Endothelial cell of umbilical vein (primary cell): ENCODE measurements at regions not wholly inside any gene's neighbourhood (a gene's known extent, or its start where the extent isn't known, plus 50 kb on each side); places are given as distances from the start of the nearest gene placed in this dataset.

ENCODE experiments used
- BruUV-seq: library from RNA; stranded (reverse); fragments of 400-500 nt; replicated peaks from 2 replicates; lab custom pipeline; 2021; lab: Mats Ljungman, UMichigan
- CTCF ChIA-PET: fragments of 300-600, 350-600 bp; sonication (Branson Sonifier 250); formaldehyde crosslinking; loops from one replicate; lab custom pipeline; 2021; ENCODE audit warnings: antibody characterized with exemption, inconsistent platforms; lab: Charles Lee
- POLR2A ChIA-PET: fragments of 300-600, 350-600 bp; sonication (Branson Sonifier 250); formaldehyde crosslinking; loops from one replicate; lab custom pipeline; 2021; ENCODE audit warnings: antibody characterized with exemption, inconsistent platforms; lab: Charles Lee
- DNase-seq: peaks from one replicate; pipeline ENCODE4 v3.0.0-alpha.2; 2011; ENCODE audit warnings: low read depth, low spot score
- FAIRE-seq: peaks from 2 replicates; lab custom pipeline; 2011; peaks lifted over from hg19 to GRCh38; lab: Jason Lieb, UNC
- H2AFZ ChIP-seq: 2 replicates; pipeline ENCODE4 v1.6.0; 2012; ENCODE audit warnings: low read depth, low read length, control low read depth, inconsistent platforms
- H3K27ac ChIP-seq: 2 replicates; pipeline ENCODE4 v1.5.1; 2011; ENCODE audit warnings: low read depth, mild to moderate bottlenecking, control low read depth, low read length, moderate library complexity; ENCODE audit not compliant: insufficient read depth
- H3K27me3 ChIP-seq, 2 experiments: 2 replicates each; pipeline versions ENCODE4 v1.6.0 to v1.6.1; 2011; ENCODE audit warnings: low read length in 2 of 2, mixed read lengths in 1 of 2; ENCODE audit not compliant: control insufficient read depth in 2 of 2, insufficient read depth in 2 of 2
- H3K36me3 ChIP-seq, 2 experiments: 2 replicates in 1 of 2; 3 replicates in 1 of 2; pipeline ENCODE4 v1.5.1; 2011; ENCODE audit warnings: low read length in 2 of 2, mild to moderate bottlenecking in 1 of 2, moderate library complexity in 1 of 2; ENCODE audit not compliant: control insufficient read depth in 2 of 2, insufficient read depth in 2 of 2; ENCODE audit errors: extremely low read depth in 1 of 2
- H3K4me1 ChIP-seq: 3 replicates; pipeline ENCODE4 v1.5.1; 2011; ENCODE audit warnings: mild to moderate bottlenecking, low read length; ENCODE audit not compliant: control insufficient read depth, insufficient read depth; ENCODE audit errors: extremely low read depth
- H3K4me2 ChIP-seq: 2 replicates; pipeline ENCODE4 v1.6.1; 2011; ENCODE audit warnings: low read length, control low read depth, mixed read lengths; ENCODE audit not compliant: insufficient read depth
- H3K4me3 ChIP-seq, 3 experiments: fragments of 200-600 bp in 1 of 3; sonication (generic), shearing (Covaris generic) in 1 of 3; replicated peaks in 1 of 3; 2 replicates each; pipeline ENCODE4 v1.5.1; 2011 to 2016; ENCODE audit warnings: control low read depth in 3 of 3, low read length in 3 of 3, mild to moderate bottlenecking in 2 of 3, inconsistent platforms in 1 of 3, low read depth in 1 of 3, moderate library complexity in 1 of 3; ENCODE audit not compliant: insufficient read depth in 1 of 3
- H3K79me2 ChIP-seq: 2 replicates; pipeline ENCODE4 v1.6.0; 2012; ENCODE audit warnings: low read length, inconsistent platforms; ENCODE audit not compliant: control insufficient read depth, insufficient read depth
- H3K9ac ChIP-seq: replicated peaks from 2 replicates; pipeline ENCODE3; 2011; ENCODE audit warnings: low read length, control low read depth; ENCODE audit not compliant: insufficient read depth; ENCODE audit errors: extremely low read depth
- H3K9me1 ChIP-seq: replicated peaks from 3 replicates; pipeline ENCODE4 v1.6.0; 2011; ENCODE audit warnings: mild to moderate bottlenecking, low read length; ENCODE audit not compliant: control insufficient read depth, insufficient read depth; ENCODE audit errors: extremely low read depth
- H3K9me3 ChIP-seq: replicated peaks from 2 replicates; pipeline ENCODE4 v1.5.1; 2012; ENCODE audit warnings: low read length, inconsistent platforms; ENCODE audit not compliant: control insufficient read depth, insufficient read depth
- H4K20me1 ChIP-seq: replicated peaks from 2 replicates; pipeline ENCODE3; 2011; ENCODE audit warnings: mild to moderate bottlenecking, low read length; ENCODE audit not compliant: control insufficient read depth, insufficient read depth; ENCODE audit errors: extremely low read depth
- EZH2 ChIP-seq: IDR thresholded peaks from 2 replicates; pipeline ENCODE4 v1.6.1; 2012; ENCODE audit warnings: borderline replicate concordance, low read depth, mild to moderate bottlenecking, moderate library complexity, low read length, inconsistent platforms; ENCODE audit not compliant: severe bottlenecking
- FOS ChIP-seq: IDR thresholded peaks from 2 replicates; pipeline ENCODE4 v1.6.1; 2011; ENCODE audit warnings: mild to moderate bottlenecking, low read length, moderate library complexity, borderline replicate concordance; ENCODE audit not compliant: insufficient read depth
- GATA2 ChIP-seq: IDR thresholded peaks from 2 replicates; pipeline ENCODE4 v1.7.0; 2011; ENCODE audit warnings: low read depth, mild to moderate bottlenecking, moderate library complexity, mixed read lengths, low read length; ENCODE audit not compliant: insufficient read length, insufficient read depth
- JUN ChIP-seq: IDR thresholded peaks from 2 replicates; pipeline ENCODE4 v1.6.1; 2011; ENCODE audit warnings: borderline replicate concordance, low read depth; ENCODE audit not compliant: insufficient read length, insufficient read depth
- MYC ChIP-seq: IDR thresholded peaks from one replicate; pipeline ENCODE4 v1.6.1; 2011; ENCODE audit warnings: mild to moderate bottlenecking, low read depth, low read length
- POLR2A ChIP-seq: IDR thresholded peaks from 2 replicates; pipeline ENCODE4 v1.6.1; 2012; ENCODE audit warnings: low read depth, mild to moderate bottlenecking, control low read depth, low read length
- POLR2AphosphoS5 ChIP-seq: IDR thresholded peaks from 2 replicates; pipeline ENCODE4 v1.6.1; 2012; ENCODE audit warnings: low read depth, mild to moderate bottlenecking, control low read depth, low read length, moderate library complexity; ENCODE audit not compliant: insufficient read depth
- dilution Hi-C: fragments of 300-500 bp; cut with MboI; formaldehyde crosslinking; loops from one replicate; pipeline ENCODE4 v1.15.0; 2019; ENCODE audit warnings: low sequenced_read_pairs; ENCODE audit not compliant: extremely low pct_ligation_motif_present
- intact Hi-C: fragments of 100-400 bp; cut with micrococcal nuclease; formaldehyde crosslinking; loops from one replicate; pipeline ENCODE4 v1.10.0; 2022
- TF ChIP-seq, protein P1 (sequence below): IDR thresholded peaks from 2 replicates; pipeline ENCODE4 v1.6.1; 2011; ENCODE audit not compliant: insufficient read depth, insufficient read length
- TF ChIP-seq, protein P2 (sequence below), 2 donors: IDR thresholded peaks; 1 replicate in 1 of 2; 2 replicates in 1 of 2; pipeline ENCODE4 v1.5.1; 2011; ENCODE audit warnings: low read length in 2 of 2, mild to moderate bottlenecking in 2 of 2, moderate library complexity in 2 of 2, control low read depth in 1 of 2, inconsistent platforms in 1 of 2, low read depth in 1 of 2; ENCODE audit not compliant: insufficient read depth in 1 of 2; ENCODE audit errors: extremely low read depth in 1 of 2

DNA sequence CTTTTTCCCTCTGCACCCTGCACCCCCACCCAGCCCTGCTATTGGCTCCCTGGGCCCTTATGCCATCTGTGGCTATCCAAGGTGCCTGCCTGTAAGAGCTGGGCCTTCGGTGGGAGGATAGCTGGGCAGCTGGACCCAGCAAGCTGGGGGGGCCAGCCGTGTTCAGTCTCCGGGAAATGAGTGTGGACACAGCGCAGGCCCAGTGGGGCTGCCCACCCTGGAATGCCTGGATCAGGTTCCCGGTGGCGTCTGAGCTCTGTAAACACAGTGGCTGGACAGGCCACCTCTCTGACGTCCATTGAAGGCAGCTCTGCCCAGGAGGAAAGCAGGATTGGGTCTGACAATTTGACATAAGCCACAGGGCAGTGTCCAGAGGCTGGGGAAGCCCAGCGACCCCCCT lies 127.8 kb downstream of the FOXD2 start:
- H2AFZ ChIP-seq = no peak overlapping the region
- H4K20me1 ChIP-seq = no peaks in the 10 kb centered on the region
- intact Hi-C loops = loop anchor here (5.0 kb wide), 1 partner anchor 147 kb away; no protein-coding TSS in a partner anchor
- H3K79me2 ChIP-seq = no peaks in the 10 kb centered on the region
- DNase-seq (no peak), FAIRE-seq (no peak)
- ChIA-PET POLR2A (interaction anchor here (0.5 kb wide), 1 partner anchor 33 kb away, joined by 4 read pairs; no protein-coding TSS in a partner anchor), CTCF (interaction anchor here (0.9 to 1.1 kb wide), 2 partner anchors 11 to 128 kb away, joined by 3 read pairs; partner anchors contain the start of gene FOXD2)
- H3K36me3 ChIP-seq = no peaks in the 10 kb centered on the region
- H3K27me3 ChIP-seq = peaks cover 0 to 2% of the 10 kb centered on the region in 2 experiments
- no peaks in the 10 kb centered on the region for H3K9me1 ChIP-seq
- dilution Hi-C loops = no loop called here
- H3K27ac ChIP-seq = no peak overlapping the region
- H3K4me2 ChIP-seq = no peak overlapping the region
- no peaks in the 10 kb centered on the region for H3K9me3 ChIP-seq
- no peak overlapping the region for H3K4me3 ChIP-seq
- TF ChIP-seq, protein P1, sequence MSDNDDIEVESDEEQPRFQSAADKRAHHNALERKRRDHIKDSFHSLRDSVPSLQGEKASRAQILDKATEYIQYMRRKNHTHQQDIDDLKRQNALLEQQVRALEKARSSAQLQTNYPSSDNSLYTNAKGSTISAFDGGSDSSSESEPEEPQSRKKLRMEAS = no peak
- TF ChIP-seq, protein P2, sequence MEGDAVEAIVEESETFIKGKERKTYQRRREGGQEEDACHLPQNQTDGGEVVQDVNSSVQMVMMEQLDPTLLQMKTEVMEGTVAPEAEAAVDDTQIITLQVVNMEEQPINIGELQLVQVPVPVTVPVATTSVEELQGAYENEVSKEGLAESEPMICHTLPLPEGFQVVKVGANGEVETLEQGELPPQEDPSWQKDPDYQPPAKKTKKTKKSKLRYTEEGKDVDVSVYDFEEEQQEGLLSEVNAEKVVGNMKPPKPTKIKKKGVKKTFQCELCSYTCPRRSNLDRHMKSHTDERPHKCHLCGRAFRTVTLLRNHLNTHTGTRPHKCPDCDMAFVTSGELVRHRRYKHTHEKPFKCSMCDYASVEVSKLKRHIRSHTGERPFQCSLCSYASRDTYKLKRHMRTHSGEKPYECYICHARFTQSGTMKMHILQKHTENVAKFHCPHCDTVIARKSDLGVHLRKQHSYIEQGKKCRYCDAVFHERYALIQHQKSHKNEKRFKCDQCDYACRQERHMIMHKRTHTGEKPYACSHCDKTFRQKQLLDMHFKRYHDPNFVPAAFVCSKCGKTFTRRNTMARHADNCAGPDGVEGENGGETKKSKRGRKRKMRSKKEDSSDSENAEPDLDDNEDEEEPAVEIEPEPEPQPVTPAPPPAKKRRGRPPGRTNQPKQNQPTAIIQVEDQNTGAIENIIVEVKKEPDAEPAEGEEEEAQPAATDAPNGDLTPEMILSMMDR (IDR thresholded peaks at IDR 0.05; ENCODE audit: extremely low read depth in 1 of 2, insufficient read depth in 1 of 2, low read depth in 1 of 2, low read length in 2 of 2) = no peak
- no peak for TF ChIP-seq POLR2A
- no peak for TF ChIP-seq GATA2
- no peak for TF ChIP-seq MYC
- TF ChIP-seq EZH2 = no peak
- no peak for TF ChIP-seq FOS
- no peak for TF ChIP-seq JUN
- no peak for TF ChIP-seq POLR2AphosphoS5
- H3K9ac ChIP-seq = no peak overlapping the region
- peaks cover 22% of the 10 kb centered on the region for H3K4me1 ChIP-seq
- BruUV-seq = no TSS peak
